ENCODE measurements at regions not wholly inside any gene's neighbourhood (a gene's known extent, or its start where the extent isn't known, plus 50 kb on each side); places are given as distances from the start of the nearest gene placed in this dataset.

DNA sequence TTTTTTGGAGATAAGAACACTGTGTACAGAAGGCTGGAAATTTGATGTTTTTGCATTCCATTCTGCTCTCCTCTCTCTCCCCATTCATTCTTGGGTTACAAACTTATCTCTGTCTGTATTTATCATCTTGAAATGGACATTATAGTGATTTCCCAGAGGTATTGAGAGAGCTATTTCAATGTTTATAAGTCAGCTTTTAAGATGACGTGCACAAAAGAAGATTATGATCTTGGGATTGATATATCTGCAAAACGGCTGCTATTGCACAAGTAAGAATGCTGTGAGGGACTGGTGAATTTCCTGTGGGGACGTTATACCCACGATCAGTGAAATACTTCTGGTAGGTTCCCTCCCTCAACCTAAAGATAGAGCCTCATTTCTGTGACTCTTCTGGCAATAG lies 61.0 kb upstream of the DTNA start:
- no peak for DNase-seq

DNA sequence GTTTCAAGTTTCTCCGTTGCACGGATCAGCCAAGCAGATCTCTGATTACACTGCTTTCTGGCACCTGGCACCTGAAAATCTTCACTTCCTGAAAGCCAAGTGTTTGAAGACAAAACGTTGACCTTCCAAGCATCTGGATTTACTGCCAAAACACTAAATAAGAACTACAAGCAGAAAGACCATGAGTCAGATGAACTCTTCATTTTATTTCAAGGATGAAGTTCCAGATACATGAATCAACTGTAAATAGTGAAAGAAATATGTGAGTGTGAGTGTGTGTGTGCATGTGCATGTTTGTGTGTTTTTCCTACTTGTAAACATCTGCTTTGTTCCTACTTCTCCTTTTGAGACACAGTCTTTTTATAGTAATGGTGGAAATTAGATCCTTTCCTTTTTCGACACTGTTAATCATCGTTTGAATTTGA lies 60.0 kb upstream of the DTNA start:
- no peak for DNase-seq

DNA sequence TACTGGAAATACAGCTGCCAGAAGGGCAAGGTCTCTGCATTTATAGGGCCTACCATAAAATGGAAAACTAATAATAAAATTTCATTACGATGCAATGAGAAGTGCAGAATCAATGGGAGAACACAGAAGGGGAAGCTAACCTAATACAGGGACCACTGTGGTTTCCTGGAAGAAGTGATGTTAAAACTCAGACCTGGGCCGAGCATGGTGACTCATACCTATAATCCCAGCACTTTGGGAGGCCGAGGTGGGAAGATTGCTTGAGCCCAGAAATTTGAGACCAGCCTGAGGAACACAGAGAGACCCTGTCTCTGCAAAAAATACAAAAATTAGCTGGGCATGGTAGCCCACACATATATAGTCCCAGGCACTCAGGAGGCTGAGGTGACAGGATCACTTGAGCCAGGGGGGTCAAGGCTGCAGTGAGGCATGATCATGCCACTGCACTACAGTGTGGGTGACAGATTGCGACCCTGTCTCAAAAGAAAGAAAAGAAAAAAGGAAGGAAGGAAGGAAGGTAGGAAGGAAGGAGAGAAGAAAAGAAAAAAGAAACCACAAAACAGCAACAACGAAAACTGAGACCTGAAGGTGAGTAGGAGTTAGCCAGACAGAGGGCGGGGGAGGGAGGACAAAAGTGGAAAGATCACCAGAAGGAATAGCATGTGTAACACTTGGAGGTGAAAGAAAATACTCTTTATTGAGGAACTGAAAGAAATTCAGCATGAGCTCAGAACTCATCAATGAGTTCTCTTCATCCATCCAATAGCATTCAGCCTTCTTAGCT lies 58.3 kb upstream of the DTNA start:
- DNase-seq = no peak

DNA sequence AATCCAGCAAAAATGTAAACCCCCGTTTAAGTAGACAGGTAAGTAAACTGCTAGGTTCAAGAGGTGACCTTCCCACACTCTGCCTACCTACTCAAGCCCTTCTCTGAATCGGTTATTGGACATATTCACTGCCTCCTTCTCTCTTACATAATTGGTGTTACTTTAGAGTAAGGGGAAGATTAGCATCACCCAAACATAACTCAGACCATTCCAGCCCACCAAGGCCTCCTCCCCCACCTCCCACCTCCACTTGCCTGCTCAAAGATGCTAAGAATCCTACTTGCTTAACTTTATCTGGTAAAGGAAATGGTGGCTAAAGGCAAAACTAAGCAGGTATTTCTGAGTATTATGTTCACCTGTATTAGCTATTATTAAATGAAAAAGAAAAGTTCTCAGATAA lies 55.0 kb upstream of the DTNA start:
- DNase-seq = no peak

DNA sequence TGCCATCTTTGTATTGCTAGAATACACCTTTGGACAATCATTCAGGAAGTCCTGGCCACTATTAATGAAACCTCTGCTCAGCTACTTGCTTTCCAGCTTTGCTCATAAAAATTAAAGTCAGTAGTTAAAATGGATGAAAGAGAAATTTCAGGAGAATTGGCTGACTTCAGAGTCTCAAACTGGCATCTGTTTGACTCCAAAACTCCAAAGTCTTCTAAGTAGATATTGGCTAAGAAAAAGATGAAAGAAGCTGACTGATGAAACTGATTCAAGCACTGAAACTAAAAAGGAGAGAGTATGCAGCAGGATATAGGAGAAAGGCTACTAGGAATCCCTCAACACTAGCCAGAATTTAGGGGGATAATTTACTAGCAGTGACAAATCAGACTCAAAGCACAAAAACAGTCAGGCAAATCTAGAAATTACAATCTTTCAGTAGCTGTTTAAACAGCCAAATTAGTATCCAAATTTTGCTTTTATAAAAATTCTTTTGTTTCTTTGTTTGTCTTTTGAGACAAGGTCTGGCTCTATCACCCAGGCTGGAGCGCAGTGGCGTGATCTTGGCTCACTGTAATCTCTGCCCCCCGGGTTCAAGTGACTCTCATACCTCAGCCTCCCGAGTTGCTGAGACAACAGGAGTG lies 52.1 kb upstream of the DTNA start:
- DNase-seq = no peak

DNA sequence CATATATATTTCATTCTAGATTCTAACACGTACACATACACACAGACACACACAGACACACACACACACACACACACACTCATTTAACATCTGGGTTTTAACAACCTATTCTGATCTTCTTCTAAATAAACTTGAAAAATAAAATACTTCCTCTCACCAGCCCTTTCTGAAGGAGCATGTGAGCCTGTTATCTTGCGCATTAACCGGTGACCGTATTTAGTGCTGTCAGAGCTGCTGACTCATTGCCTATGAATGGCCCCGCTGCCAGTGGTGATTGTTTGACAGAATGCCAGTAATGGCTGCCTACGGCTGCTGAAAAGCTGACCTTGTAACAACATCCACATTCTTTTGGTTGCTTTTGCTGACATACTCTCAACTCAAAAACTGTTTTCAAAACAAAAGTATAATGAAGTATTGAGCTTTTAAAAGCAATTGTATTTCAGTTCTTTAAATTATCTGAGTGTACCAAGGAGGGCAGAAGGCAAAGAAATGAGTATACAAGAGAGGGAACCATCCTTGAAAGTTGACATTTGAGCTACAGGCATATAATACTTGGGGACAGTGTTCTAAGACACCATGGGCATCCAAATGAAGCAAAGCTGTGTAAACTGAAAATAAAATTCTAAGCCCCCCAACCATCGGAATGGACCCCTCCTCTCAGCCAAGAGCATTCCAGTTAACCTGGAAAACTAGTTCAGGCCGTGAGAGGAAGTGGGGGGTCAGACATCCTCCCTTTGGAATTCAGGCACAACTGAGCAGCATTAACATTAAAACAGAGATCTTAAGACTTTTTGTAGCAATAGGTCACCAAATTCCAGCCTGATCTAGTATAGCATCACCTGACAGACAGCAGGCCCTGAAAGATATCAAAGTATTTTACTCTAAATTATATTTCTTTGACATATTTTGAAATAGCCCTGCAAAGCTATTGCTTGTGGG lies 50.2 kb upstream of the DTNA start:
- peak; percentile 22 to 77 for DNase-seq

All from NCI-H446 (cell line).